NCI-H2196 treated with DMSO at 0.1 percent for 48 hours (cell line): ENCODE measurements at regions not wholly inside any gene's neighbourhood (a gene's known extent, or its start where the extent isn't known, plus 50 kb on each side); places are given as distances from the start of the nearest gene placed in this dataset.

Experiments
- DNase-seq: peaks from one replicate; lab custom pipeline; 2025; ENCODE audit not compliant: unreplicated experiment; lab: John Stamatoyannopoulos, UW

- DNase-seq, result no peak
These were observed 297.6 kb upstream of the PITRM1 start for GRCh38 chr10:3470191-3470590.

DNA sequence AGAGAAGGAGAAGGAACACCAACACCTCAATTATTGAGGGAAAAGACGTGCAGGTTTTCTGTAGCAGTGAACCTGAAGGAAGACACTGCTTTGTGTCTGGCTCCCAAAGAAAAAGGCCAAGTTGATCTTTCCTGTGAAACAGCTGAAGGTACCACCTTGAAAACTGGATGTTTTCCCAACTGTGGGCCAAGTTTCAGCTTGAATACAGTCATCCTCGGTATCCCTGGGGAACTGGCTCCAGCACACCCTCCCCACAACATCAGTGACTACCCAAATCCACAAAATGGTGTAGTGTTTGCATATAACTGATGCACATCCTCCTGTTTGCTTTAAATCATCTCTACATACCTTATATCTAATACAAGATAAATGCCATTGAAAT lies 297.0 kb upstream of the PITRM1 start:
- no peak for DNase-seq

DNA sequence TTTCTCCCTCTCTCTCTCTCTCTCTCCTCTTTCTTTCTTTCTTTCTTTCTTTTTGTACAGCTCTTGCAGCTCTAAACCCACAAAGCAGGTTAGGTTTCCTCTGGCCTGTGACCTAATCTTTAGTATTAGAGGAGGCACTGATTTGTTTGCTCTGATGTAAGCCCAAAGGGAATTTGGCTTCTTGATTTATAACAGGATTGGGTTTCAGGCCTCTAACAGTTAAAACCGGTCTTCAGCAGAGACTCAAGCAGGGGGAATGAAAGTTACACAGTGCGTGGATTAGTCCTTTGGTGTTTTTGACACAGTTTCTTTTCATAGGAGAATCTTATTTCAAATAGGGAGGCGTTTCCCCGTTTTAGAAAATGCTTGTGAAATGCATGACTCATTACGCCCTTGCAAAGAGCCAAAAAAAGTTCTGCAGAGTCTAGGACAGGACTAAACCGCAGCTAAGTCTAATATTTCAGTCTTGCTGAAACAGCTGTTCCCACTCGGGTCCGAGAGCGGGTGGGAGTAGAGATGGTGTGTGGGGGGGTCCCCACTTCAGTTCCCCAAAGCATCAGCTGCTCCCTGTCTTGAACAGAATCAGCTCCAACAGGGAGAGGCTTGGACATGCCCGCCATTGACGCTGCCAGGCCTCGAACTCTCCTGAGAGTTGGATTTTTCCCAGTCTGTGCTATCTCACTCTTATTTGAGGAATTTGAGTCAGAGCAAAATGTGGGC lies 296.5 kb upstream of the PITRM1 start:
- DNase-seq, result no peak

DNA sequence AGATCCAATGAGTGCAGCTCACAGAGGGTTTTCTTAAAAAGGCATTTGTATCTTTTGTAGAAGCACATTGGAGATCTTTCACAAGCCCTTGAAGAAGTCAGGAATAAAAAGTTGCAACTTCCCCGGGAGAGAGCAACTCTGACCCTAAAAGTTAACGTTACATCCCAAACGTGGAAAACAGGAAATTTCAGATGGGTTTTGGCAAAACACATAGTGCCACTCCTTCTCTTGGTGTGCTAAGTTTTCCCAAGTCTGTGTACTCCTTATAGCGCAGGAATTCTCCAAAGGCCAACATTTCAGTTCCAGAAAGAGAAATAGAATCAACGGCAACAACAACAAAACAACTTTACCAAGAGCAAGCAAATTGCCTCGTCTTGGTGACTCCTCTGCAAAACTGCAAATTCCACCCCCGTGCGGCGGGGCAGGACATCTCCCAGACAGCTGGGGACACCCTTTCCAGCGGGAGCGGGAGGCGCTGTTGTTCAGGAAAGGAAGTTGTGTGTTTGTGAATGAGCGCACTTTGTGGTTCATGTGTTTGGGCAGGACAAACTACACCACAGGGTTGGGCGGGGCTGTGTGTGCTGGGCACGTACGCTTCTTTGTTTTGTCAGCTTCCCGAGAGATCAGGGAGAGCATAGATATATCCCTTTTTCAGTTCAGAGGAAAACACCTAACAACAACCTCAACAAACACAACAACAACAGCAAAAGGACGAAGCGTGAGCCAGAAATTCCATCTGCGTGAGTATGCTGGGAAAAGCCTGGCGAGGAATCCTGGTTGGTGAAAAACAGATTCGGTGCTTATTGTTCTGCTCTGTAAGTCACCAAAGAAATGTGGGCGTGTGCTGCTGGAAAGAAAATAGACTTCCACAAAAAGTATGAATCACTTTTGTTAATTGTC lies 294.7 kb upstream of the PITRM1 start:
- no peak for DNase-seq

DNA sequence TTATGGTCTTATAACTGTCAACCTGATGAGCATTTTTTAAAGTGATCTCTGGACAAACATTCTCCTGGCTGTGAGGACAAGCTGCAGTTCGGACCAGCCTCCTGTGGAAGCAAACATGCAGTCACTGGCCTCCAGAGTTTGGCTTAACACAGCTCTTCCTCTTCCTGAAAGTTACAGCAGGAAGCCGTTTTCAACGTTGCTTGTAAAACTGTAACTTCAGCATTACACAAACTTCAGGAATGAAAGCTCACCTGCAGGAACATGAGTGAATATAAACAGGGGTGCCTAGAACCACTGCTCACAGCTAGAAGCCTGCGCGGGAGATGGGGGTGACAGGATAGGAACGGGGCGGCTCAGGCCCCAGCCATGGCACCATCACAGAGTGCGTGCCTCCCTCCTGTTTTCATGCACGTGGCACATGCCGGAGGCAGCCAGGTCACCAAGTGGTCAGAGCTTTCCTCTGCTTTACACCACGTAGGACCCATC lies 292.9 kb upstream of the PITRM1 start:
- no peak for DNase-seq

- DNase-seq, result no peak
These were observed 292.3 kb upstream of the PITRM1 start for GRCh38 chr10:3464760-3465405.

GRCh38 chr10:3460420-3461128 lies 288.0 kb upstream of the PITRM1 start:
- DNase-seq, result no peak

DNA sequence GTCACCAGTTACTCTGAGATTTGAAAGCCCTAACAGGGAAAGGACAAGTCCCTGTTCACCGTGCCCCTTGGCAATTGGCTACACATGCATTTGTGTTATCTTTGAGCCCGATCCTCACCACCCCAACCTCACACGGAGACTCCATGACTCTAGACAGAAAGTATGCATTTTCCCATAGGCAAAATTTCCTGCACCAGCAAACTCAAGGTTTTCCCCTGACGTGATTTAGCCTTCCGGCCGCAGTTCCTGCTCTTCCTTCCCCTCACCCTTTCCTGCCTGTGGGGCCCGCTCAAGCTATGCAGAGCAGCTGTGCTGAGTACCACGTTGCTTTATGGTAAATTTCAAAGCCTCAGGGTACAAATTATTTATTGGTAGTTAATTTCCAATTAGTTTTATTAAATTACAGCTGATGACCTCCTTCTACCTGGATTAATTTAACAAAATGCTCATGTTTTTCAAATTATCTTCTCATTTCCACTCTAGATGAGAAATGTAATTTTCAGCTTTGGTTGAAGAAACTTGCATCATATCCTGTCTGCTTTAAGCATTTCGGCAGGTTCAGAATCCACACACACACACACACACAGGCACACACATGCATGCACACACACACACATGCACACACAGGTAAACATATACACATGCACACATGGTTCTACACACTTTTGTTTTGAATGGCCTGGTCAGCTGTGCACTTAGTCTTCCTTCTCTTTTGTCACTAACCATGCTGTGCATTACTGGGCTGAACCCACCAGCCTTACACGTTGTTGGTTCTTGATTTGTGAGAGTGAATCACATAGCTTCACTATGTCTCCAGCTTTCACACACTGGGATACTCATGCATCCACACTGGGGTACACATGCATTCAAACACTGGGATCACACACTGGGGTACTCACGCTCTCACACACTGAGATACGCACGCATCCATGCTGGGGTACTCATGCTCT lies 283.1 kb upstream of the PITRM1 start:
- DNase-seq, result no peak

- DNase-seq, result no peak
These were observed 280.2 kb upstream of the PITRM1 start for GRCh38 chr10:3452683-3453361.

GRCh38 chr10:3452173-3452626 lies 279.6 kb upstream of the PITRM1 start:
- DNase-seq, result no peak

DNA sequence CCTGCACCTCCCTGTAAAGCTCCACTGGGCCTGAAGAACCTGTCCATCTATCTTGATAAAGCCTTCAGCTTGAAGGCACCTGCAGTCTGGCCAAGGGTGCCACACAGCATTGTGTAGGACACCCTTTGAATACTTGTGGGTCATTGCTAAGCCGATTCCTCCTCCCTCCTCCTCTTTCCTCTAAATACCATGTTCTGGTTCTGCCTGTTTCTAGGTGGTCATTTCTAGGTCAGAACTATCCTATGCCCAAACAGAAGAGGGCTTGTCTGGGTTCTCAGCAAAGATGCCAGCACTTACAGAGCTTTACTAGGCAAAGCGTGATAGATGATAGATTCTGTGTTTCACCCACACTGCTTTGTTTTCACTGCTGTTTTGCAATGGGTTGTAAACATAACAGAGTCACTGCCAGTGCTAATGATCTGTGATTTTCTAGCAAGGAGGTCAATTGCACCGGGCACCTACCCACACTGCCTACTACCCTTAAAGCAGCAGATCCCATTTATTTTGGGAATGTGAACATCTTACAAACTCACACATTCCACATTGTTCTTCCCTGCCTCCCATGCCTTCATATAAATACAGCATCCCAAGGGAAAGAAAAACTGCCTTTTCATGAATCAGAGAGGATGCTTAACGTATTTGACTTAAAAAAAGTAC lies 279.1 kb upstream of the PITRM1 start:
- no peak for DNase-seq

GRCh38 chr10:3446221-3446620 lies 273.6 kb upstream of the PITRM1 start:
- DNase-seq, result no peak

- DNase-seq, result no peak
These were observed 273.1 kb upstream of the PITRM1 start for GRCh38 chr10:3445648-3446047.

DNA sequence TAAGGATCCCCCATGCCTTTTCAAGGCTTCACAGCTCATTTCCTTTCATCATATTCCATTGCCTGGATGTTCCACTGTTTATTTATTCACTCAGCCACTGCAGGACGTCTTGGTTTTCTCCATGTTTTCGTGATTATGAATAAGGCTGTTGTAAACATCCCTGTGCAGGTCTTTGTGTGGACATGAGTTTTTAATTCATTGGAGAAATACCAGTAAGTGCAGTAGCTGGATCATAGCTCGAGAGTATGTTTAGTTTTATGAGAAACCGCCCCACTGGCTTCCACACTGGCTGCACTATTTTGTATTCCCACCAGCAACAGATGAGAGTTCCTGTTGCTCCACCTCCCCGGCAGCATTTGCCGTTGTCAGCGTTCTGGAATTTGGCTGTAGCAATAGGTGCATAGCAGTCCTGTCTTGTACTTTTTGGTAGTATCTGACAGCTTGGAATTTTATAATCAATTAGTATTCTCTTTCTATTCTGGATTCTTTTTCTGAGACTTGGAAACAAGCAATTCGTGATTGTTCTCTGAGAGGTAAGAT lies 269.9 kb upstream of the PITRM1 start:
- no peak for DNase-seq

- no peak for DNase-seq
These were observed 266.6 kb upstream of the PITRM1 start for GRCh38 chr10:3439183-3439582.

- no peak for DNase-seq
These were observed 266.0 kb upstream of the PITRM1 start for GRCh38 chr10:3438606-3439005.

- no peak for DNase-seq
These were observed 263.1 kb upstream of the PITRM1 start for GRCh38 chr10:3435671-3436070.

- DNase-seq, result no peak
These were observed 261.4 kb upstream of the PITRM1 start for GRCh38 chr10:3433988-3434387.

- DNase-seq, result no peak
These were observed 260.5 kb upstream of the PITRM1 start for GRCh38 chr10:3433131-3433530.
